SU-DHL-6 (cell line): ENCODE measurements at regions not wholly inside any gene's neighbourhood (a gene's known extent, or its start where the extent isn't known, plus 50 kb on each side); places are given as distances from the start of the nearest gene placed in this dataset.

ENCODE experiments used
- CTCF ChIP-seq: fragments of 200-600 bp; sonication (generic); IDR thresholded peaks from one replicate; pipeline ENCODE4 v1.5.1; 2017; ENCODE audit warnings: antibody characterized with exemption, mild to moderate bottlenecking, low read length, moderate library complexity; ENCODE audit not compliant: insufficient read depth, poor library complexity, severe bottlenecking
- EZH2phosphoT487 ChIP-seq: fragments of 200-600 bp; sonication (generic), shearing (Covaris generic); conservative IDR thresholded peaks from 2 replicates; pipeline ENCODE4 v1.6.1; 2018; ENCODE audit warnings: mild to moderate bottlenecking, antibody characterized with exemption, low read length, moderate library complexity, mixed read lengths

- no peak for TF ChIP-seq CTCF
- TF ChIP-seq EZH2phosphoT487: no peak
Observed at GRCh38 chr6:14063756-14064155, 53.8 kb upstream of the CD83 start.
